ENCODE measurements at regions not wholly inside any gene's neighbourhood (a gene's known extent, or its start where the extent isn't known, plus 50 kb on each side); places are given as distances from the start of the nearest gene placed in this dataset.

DNA sequence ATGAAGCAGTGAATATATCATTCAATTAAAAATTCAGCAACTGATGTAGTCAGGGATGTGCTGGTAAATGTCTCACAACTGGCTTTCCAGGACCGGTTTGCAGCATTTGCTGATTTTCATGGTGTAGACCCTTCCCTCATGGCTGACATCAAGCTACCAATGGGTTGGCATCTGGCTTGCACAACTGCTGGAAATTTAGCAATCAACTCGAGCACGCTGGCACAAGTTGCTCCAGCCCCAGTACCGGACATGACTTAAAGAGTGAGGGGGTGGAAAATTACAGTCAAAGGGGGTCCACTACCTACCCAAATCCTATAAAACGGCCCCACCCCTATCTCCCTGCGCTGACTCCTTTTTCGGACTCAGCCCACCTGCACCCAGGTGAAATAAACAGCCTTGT is 198.4 kb upstream of the NRP1 start:
- TF ChIP-seq, protein P1, sequence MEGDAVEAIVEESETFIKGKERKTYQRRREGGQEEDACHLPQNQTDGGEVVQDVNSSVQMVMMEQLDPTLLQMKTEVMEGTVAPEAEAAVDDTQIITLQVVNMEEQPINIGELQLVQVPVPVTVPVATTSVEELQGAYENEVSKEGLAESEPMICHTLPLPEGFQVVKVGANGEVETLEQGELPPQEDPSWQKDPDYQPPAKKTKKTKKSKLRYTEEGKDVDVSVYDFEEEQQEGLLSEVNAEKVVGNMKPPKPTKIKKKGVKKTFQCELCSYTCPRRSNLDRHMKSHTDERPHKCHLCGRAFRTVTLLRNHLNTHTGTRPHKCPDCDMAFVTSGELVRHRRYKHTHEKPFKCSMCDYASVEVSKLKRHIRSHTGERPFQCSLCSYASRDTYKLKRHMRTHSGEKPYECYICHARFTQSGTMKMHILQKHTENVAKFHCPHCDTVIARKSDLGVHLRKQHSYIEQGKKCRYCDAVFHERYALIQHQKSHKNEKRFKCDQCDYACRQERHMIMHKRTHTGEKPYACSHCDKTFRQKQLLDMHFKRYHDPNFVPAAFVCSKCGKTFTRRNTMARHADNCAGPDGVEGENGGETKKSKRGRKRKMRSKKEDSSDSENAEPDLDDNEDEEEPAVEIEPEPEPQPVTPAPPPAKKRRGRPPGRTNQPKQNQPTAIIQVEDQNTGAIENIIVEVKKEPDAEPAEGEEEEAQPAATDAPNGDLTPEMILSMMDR (IDR thresholded peaks at IDR 0.05): no peak
- TF ChIP-seq POLR2A (IDR thresholded peaks at IDR 0.05): no peak
- TF ChIP-seq EP300 (IDR thresholded peaks at IDR 0.05; ENCODE audit: low read depth): no peak
